ENCODE measurements at regions not wholly inside any gene's neighbourhood (a gene's known extent, or its start where the extent isn't known, plus 50 kb on each side); places are given as distances from the start of the nearest gene placed in this dataset.

DNA sequence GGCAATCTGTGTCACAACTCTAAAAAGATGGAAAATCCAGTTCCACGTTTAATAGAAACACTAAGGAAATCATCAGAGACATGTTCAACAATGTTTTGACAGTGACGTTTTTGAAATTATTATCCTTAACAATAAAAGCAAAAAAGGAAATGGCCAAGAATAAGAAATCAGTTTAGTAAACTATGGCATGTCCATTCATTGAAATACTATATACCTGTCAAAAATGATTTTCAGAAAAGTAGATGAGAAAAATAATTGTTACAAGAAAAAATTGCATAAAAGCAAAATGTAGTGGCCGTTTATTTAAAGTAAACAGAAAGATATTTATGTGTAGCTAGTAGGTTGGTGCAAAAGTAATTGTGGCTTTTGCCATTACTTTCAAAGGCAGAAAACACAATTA lies 345.4 kb upstream of the NPSR1 start:
- DNase-seq (ENCODE audit: low read depth in 1 of 2, low spot score in 1 of 2), result no peak
- TF ChIP-seq, protein P1, sequence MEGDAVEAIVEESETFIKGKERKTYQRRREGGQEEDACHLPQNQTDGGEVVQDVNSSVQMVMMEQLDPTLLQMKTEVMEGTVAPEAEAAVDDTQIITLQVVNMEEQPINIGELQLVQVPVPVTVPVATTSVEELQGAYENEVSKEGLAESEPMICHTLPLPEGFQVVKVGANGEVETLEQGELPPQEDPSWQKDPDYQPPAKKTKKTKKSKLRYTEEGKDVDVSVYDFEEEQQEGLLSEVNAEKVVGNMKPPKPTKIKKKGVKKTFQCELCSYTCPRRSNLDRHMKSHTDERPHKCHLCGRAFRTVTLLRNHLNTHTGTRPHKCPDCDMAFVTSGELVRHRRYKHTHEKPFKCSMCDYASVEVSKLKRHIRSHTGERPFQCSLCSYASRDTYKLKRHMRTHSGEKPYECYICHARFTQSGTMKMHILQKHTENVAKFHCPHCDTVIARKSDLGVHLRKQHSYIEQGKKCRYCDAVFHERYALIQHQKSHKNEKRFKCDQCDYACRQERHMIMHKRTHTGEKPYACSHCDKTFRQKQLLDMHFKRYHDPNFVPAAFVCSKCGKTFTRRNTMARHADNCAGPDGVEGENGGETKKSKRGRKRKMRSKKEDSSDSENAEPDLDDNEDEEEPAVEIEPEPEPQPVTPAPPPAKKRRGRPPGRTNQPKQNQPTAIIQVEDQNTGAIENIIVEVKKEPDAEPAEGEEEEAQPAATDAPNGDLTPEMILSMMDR (IDR thresholded peaks at IDR 0.05; ENCODE audit: insufficient read depth, low read length), result no peak
- TF ChIP-seq SPI1 (IDR thresholded peaks at IDR 0.05; ENCODE audit: borderline replicate concordance, low read depth) (no peak), POLR2AphosphoS5 (IDR thresholded peaks at IDR 0.05; ENCODE audit: low read depth) (no peak), GABPA (IDR thresholded peaks at IDR 0.05; ENCODE audit: low read depth) (no peak)
- TF ChIP-seq, protein P2, sequence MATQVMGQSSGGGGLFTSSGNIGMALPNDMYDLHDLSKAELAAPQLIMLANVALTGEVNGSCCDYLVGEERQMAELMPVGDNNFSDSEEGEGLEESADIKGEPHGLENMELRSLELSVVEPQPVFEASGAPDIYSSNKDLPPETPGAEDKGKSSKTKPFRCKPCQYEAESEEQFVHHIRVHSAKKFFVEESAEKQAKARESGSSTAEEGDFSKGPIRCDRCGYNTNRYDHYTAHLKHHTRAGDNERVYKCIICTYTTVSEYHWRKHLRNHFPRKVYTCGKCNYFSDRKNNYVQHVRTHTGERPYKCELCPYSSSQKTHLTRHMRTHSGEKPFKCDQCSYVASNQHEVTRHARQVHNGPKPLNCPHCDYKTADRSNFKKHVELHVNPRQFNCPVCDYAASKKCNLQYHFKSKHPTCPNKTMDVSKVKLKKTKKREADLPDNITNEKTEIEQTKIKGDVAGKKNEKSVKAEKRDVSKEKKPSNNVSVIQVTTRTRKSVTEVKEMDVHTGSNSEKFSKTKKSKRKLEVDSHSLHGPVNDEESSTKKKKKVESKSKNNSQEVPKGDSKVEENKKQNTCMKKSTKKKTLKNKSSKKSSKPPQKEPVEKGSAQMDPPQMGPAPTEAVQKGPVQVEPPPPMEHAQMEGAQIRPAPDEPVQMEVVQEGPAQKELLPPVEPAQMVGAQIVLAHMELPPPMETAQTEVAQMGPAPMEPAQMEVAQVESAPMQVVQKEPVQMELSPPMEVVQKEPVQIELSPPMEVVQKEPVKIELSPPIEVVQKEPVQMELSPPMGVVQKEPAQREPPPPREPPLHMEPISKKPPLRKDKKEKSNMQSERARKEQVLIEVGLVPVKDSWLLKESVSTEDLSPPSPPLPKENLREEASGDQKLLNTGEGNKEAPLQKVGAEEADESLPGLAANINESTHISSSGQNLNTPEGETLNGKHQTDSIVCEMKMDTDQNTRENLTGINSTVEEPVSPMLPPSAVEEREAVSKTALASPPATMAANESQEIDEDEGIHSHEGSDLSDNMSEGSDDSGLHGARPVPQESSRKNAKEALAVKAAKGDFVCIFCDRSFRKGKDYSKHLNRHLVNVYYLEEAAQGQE (IDR thresholded peaks at IDR 0.05; ENCODE audit: insufficient replicate concordance, low read depth), result no peak

DNA sequence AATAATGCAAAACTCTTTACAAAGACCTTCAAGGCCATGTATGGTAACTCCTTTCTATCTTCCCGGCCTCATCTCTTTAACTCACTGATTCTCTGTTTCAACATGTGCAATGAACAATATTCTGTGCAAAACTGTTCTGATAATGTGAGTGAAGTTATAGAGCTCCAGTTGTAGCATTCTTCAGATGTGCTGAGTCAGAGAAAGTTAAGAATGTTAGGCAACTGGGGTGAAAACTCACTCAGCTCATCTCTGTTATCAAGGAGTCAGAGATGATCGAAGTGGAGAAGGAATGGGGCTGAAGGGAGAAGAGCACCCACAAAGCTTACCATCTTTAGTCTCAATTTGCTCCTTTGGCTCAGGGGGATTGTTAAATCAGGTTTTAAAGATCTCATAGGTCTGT lies 344.7 kb upstream of the NPSR1 start:
- DNase-seq (ENCODE audit: low read depth in 1 of 2, low spot score in 1 of 2), result no peak
- no peak overlapping the region for H3K4me3 ChIP-seq (replicated peaks; ENCODE audit: insufficient read depth, low read length)
- no peaks in the 10 kb centered on the region for H3K27me3 ChIP-seq (ENCODE audit: insufficient read depth, poor library complexity, severe bottlenecking)
- H3K27ac ChIP-seq (replicated peaks), result no peak overlapping the region
- TF ChIP-seq, protein P1 (IDR thresholded peaks at IDR 0.05; ENCODE audit: insufficient read depth, low read length), result no peak
- no peak for TF ChIP-seq POLR2AphosphoS5 (IDR thresholded peaks at IDR 0.05; ENCODE audit: low read depth)
- TF ChIP-seq, protein P2 (IDR thresholded peaks at IDR 0.05; ENCODE audit: insufficient replicate concordance, low read depth), result no peak
- no peak for TF ChIP-seq GABPA (IDR thresholded peaks at IDR 0.05; ENCODE audit: low read depth)
- no peak for TF ChIP-seq SPI1 (IDR thresholded peaks at IDR 0.05; ENCODE audit: borderline replicate concordance, low read depth)

More for the DNA sequence above, 345.4 kb upstream of the NPSR1 start:
- Histone ChIP-seq H3K4me3 (replicated peaks; ENCODE audit: insufficient read depth, low read length) (no peak overlapping the region), H3K27me3 (ENCODE audit: insufficient read depth, poor library complexity, severe bottlenecking) (no peaks in the 10 kb centered on the region), H3K27ac (replicated peaks) (no peak overlapping the region)

DNA sequence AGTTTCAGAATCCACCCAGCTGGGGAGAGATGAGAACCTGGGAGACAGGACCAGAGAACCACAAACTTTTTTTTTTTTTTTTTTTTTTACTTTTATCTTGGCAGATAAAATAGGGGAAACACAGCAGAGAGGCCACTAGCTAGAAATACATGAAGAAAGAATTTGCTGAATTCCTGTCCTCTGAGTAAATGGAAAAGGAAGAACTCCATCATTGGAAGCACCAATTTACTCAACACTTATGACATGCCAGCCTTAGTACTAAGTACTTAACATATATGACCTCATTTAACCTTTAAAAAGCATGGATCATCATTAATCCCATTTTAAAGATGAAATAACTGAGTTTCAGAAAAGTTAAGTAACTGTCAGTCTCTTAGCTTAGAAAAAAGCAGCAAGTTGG lies 343.0 kb upstream of the NPSR1 start:
- Histone ChIP-seq H3K4me3 (replicated peaks; ENCODE audit: insufficient read depth, low read length) (no peak overlapping the region), H3K27ac (replicated peaks) (no peak overlapping the region), H3K27me3 (ENCODE audit: insufficient read depth, poor library complexity, severe bottlenecking) (no peaks in the 10 kb centered on the region)
- no peak for DNase-seq (ENCODE audit: low read depth in 1 of 2, low spot score in 1 of 2)
- no peak for TF ChIP-seq SPI1 (IDR thresholded peaks at IDR 0.05; ENCODE audit: borderline replicate concordance, low read depth)
- no peak for TF ChIP-seq GABPA (IDR thresholded peaks at IDR 0.05; ENCODE audit: low read depth)
- TF ChIP-seq, protein P2 (IDR thresholded peaks at IDR 0.05; ENCODE audit: insufficient replicate concordance, low read depth), result no peak
- no peak for TF ChIP-seq POLR2AphosphoS5 (IDR thresholded peaks at IDR 0.05; ENCODE audit: low read depth)
- TF ChIP-seq, protein P1 (IDR thresholded peaks at IDR 0.05; ENCODE audit: insufficient read depth, low read length), result no peak

Data from HL-60 (cell line).